GM23248 (cell line): ENCODE measurements at regions not wholly inside any gene's neighbourhood (a gene's known extent, or its start where the extent isn't known, plus 50 kb on each side); places are given as distances from the start of the nearest gene placed in this dataset.

Experiments
- EZH2 ChIP-seq: fragments of 200-600 bp; sonication (generic); IDR thresholded peaks from 2 replicates; pipeline ENCODE4 v1.6.1; 2018; ENCODE audit warnings: antibody characterized with exemption, mild to moderate bottlenecking; ENCODE audit not compliant: insufficient read depth, poor library complexity, severe bottlenecking
- EZH2phosphoT487 ChIP-seq: fragments of 200-600 bp; sonication (generic); IDR thresholded peaks from 2 replicates; pipeline ENCODE4 v1.6.1; 2018; ENCODE audit warnings: antibody characterized with exemption, moderate library complexity, mild to moderate bottlenecking, low read depth; ENCODE audit not compliant: insufficient read depth

GRCh38 chr2:236512902-236513435 is 56.7 kb upstream of the ACKR3 start:
- TF ChIP-seq EZH2 (no peak), EZH2phosphoT487 (no peak)
